Colonic mucosa (tissue), 4 donors: ENCODE measurements at regions not wholly inside any gene's neighbourhood (a gene's known extent, or its start where the extent isn't known, plus 50 kb on each side); places are given as distances from the start of the nearest gene placed in this dataset.

Experiments
- DNase-seq: peaks from one replicate; pipeline ENCODE4 v3.0.0-alpha.2; 2020
- H3K27ac ChIP-seq: fragments of 200-600 bp; one replicate; pipeline ENCODE4 v1.8.0; 2021
- H3K27me3 ChIP-seq: fragments of 200-600 bp; one replicate; pipeline ENCODE4 v1.8.0; 2021
- H3K36me3 ChIP-seq: fragments of 200-600 bp; one replicate; pipeline ENCODE4 v1.8.0; 2021
- H3K4me1 ChIP-seq: fragments of 200-600 bp; one replicate; pipeline ENCODE4 v1.8.0; 2021; ENCODE audit warnings: mild to moderate bottlenecking
- H3K4me3 ChIP-seq: fragments of 200-600 bp; one replicate; pipeline ENCODE4 v1.8.0; 2021
- H3K9ac ChIP-seq, 2 donors: one replicate each; pipeline ENCODE4 v1.7.0; 2013; ENCODE audit warnings: control low read depth in 2 of 2, low read depth in 2 of 2, low read length in 2 of 2
- H3K9me3 ChIP-seq: fragments of 200-600 bp; one replicate; pipeline ENCODE4 v1.8.0; 2021
- intact Hi-C: fragments of 100-400 bp; cut with DNase I; formaldehyde crosslinking; loops from one replicate; pipeline ENCODE4 v1.14.1; 2022
- TF ChIP-seq, protein P1 (sequence below): fragments of 200-600 bp; IDR thresholded peaks from one replicate; pipeline ENCODE4 v1.8.0; 2022; ENCODE audit warnings: antibody characterized with exemption, mild to moderate bottlenecking
- donor health status: healthy.
- donor health status: DM: no; HTN: no; CAD: no.
- donor health status: DM: no; HTN: no; CAD: no.

DNA sequence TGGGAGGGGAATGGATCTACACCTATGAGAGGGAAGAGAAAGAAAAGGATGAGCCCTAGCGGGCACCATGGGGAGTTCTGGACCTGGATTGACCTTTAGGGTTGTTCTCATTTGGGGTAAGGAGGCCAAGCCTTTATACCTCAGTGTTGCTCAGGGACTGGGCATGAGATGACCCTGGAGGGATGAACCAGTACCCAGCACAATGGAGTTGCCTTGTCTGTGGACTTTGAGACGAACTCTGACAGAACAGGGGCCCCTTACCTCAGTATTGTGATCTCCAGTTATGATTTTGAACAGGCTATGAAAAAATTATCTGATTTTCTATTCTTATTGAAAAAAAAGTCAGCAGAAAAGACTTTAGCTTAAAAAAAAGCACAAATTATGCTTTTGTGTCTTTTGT, 88.6 kb downstream of the FOXA2 start:
- Histone ChIP-seq H3K27me3 (no peaks in the 10 kb centered on the region), H3K9ac (no peak overlapping the region), H3K27ac (no peak overlapping the region), H3K36me3 (no peaks in the 10 kb centered on the region), H3K4me3 (no peak overlapping the region), H3K4me1 (no peaks in the 10 kb centered on the region), H3K9me3 (no peaks in the 10 kb centered on the region)
- no peak for DNase-seq
- intact Hi-C loops, result no loop called here
- TF ChIP-seq, protein P1, sequence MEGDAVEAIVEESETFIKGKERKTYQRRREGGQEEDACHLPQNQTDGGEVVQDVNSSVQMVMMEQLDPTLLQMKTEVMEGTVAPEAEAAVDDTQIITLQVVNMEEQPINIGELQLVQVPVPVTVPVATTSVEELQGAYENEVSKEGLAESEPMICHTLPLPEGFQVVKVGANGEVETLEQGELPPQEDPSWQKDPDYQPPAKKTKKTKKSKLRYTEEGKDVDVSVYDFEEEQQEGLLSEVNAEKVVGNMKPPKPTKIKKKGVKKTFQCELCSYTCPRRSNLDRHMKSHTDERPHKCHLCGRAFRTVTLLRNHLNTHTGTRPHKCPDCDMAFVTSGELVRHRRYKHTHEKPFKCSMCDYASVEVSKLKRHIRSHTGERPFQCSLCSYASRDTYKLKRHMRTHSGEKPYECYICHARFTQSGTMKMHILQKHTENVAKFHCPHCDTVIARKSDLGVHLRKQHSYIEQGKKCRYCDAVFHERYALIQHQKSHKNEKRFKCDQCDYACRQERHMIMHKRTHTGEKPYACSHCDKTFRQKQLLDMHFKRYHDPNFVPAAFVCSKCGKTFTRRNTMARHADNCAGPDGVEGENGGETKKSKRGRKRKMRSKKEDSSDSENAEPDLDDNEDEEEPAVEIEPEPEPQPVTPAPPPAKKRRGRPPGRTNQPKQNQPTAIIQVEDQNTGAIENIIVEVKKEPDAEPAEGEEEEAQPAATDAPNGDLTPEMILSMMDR, result no peak

DNA sequence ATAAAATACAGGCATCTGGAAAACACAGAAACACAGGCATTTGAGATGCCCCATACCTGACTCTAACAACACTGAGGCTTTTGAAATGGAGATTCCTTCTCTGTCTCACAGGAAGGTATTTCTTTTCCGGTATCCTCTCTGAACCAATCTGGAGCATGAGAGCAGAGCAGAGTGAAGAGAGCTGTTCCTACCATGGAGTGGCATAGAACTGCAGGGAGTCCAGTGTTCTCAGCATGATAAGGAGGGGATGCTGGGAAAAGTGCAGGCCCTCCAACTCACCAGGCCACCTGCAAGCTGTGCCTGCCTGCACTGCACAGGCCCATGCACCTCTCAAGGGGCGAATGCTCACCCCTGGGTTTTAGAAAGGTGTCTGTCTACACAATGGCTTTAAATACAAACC, 89.2 kb downstream of the FOXA2 start:
- TF ChIP-seq, protein P1, result no peak
- no peaks in the 10 kb centered on the region for H3K36me3 ChIP-seq
- H3K4me1 ChIP-seq, result no peaks in the 10 kb centered on the region
- H3K9me3 ChIP-seq, result no peaks in the 10 kb centered on the region
- intact Hi-C loops, result no loop called here
- no peak overlapping the region for H3K9ac ChIP-seq
- H3K4me3 ChIP-seq, result no peak overlapping the region
- no peak overlapping the region for H3K27ac ChIP-seq
- H3K27me3 ChIP-seq, result no peaks in the 10 kb centered on the region
- DNase-seq, result no peak

DNA sequence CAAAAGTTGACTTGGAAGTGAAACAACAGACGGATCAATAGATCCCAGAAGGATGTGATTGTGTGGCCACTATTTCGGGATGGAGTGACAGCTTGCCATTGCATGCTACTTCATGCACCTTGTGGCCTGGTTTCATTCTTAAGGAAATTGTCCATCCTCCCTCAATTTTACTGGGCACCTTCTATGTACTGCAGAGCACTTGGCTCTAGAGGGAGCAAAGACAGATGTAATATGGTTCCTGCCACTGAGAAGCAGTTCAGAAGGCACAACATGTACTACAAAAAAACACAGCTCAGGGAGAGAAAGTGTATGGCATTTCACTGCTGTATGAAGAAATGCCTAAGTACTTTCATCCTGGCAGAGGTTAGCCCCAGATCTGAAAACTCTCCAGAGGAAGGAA, 91.9 kb downstream of the FOXA2 start:
- Histone ChIP-seq H3K36me3 (no peaks in the 10 kb centered on the region), H3K4me3 (no peak overlapping the region), H3K27ac (no peak overlapping the region), H3K9ac (no peak overlapping the region), H3K4me1 (no peaks in the 10 kb centered on the region), H3K9me3 (no peaks in the 10 kb centered on the region), H3K27me3 (no peaks in the 10 kb centered on the region)
- TF ChIP-seq, protein P1, result no peak
- intact Hi-C loops, result no loop called here
- no peak for DNase-seq

DNA sequence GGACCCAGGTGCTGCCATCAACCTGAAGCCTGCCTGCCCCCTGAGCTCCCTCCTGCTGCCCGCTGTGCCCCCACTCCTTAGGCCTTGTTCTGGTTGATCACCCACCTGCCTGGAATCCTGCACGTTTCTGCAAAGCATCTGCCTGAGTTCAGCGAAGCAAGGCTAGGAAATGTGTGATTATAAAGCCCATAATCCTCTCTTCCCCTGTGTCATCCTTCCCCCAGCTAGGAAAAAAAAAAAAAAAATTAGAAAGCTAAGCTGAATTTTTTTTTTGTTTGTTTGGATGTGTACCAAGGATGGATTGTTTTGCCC, 93.2 kb downstream of the FOXA2 start:
- intact Hi-C loops, result loop anchor here (2.0 kb wide), 1 partner anchor 92 kb away; no protein-coding TSS in a partner anchor
- H3K27ac ChIP-seq, result peak overlapping the region; percentile 64

DNA sequence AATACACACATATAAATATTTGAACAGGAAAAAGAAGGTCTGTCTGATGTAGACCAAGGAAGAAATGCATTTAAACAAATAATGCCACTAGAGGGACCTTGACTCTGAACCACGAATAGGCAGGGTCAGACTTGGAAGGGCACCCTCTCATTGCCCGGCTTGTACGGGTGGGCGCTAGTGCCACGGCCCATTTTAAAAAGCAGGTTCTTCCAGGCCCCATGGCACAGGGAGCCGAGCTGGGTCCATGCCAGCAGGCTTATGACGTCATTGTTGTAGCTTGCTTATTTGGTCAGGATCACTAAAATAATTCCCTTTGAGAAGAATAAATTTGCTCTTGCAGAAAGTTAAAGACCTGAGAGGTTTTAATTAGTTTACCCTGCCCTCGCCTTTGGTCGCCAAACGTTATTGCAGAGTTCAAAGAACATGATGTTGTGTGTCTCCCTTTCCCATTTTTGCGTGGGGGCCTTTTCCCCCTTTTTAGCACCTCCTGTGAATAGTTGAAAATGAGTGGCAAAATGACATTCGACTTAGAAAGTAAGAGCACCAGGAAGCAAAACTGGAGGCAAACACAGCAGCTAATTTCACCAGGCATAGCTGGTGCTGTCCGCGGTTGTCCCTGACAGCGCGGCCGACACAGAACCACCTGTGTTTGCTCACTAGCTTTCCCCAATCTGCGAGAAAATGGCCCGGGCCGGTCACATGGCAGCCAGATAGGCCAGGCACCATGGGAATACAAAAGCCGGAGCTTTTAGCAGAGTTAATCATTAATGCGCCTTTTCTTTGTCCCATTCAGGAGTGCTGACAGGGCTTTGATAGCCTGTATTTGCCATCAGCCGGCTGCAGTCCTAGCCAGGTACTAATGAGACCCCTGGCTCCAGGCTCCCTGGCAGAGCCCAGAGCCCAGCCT, 93.8 kb downstream of the FOXA2 start:
- Histone ChIP-seq H3K9ac (peak overlapping the region in 1 of 2 donors; percentile 76), H3K4me1 (no peaks in the 10 kb centered on the region), H3K27me3 (no peaks in the 10 kb centered on the region), H3K4me3 (no peak overlapping the region), H3K27ac (peak overlapping the region; percentile 64), H3K36me3 (no peaks in the 10 kb centered on the region), H3K9me3 (no peaks in the 10 kb centered on the region)
- peak; percentile 92 for DNase-seq
- intact Hi-C loops, result loop anchor here (2.0 kb wide), 1 partner anchor 92 kb away; no protein-coding TSS in a partner anchor
- TF ChIP-seq, protein P1, result no peak

More for the DNA sequence above, 93.2 kb downstream of the FOXA2 start:
- Histone ChIP-seq H3K4me3 (no peak overlapping the region), H3K4me1 (no peaks in the 10 kb centered on the region), H3K9ac (peak overlapping the region in 1 of 2 donors; percentile 65), H3K9me3 (no peaks in the 10 kb centered on the region), H3K27me3 (no peaks in the 10 kb centered on the region), H3K36me3 (no peaks in the 10 kb centered on the region)
- TF ChIP-seq, protein P1, result no peak
- no peak for DNase-seq
